NCI-H524 treated with DMSO at 0.1 percent for 48 hours (cell line): ENCODE measurements at regions not wholly inside any gene's neighbourhood (a gene's known extent, or its start where the extent isn't known, plus 50 kb on each side); places are given as distances from the start of the nearest gene placed in this dataset.

Experiments
- DNase-seq: peaks from one replicate; lab custom pipeline; 2025; lab: John Stamatoyannopoulos, UW

DNA sequence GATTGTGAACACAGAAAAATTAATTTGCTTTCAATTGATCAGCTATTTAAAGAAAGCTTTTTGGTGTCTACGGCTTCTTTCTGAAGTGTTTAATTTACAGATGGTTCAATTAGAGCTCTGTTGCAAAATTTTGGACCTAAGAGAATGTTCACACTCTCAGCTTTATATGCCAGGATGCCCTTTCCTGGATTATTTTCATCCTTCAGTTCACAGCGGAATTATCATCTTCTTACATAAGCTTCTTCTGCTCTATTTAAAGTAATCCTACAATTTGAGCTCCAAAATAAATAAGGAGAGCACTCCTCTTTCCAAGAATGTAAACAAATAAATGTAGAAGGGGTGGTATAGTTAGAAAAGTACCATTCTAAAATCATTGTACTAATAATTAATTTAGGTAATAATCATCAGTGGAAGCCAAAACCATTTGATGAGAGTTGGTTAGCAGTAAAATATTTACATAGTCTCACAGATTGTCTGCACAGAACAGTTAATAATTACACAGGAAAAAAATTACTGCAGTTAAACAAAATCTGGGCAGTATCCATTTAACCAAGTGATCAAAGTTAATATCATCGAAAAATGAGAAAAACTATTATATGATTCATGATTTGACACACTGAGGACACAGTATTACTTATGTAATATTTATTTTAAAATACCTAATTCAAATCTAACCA is 298.0 kb upstream of the TMEM229A start:
- DNase-seq = no peak

DNA sequence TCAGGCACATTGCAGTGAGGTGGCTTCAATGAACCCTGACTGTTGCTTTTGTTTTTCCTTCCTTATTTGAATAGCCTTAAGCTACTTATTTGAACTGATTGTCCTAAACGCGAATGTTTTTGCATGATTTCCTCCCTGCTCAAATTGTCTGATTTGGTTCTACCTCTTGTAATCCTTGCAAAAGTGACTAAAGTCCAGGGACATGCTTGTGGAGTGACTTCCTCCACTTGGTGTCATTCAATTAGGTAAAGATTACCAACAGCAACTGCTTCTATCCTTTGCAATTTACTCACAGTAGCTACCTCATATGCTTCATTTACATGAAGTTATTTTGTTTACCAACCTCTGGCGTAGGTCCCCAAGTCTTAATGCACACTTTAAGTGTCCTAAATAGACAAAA is 295.9 kb upstream of the TMEM229A start:
- no peak for DNase-seq

DNA sequence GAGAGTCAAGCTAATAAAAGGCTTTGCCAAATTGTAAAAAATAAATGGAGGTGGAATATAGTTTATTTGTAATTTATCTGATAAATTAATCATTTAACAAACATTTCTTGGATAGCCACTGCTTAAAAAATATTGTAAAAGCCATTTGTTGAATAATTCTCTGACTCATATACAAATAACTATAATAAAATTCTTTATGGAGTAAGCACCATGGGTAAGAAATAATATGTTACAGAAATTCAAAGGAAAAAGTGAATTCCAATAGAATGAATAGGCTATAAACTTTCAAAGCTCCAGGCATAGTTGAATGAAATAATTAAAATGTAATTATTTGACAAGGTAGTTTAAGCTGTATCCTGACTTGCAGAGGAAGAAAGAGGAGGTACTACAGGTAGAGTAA is 291.4 kb upstream of the TMEM229A start:
- DNase-seq = no peak

DNA sequence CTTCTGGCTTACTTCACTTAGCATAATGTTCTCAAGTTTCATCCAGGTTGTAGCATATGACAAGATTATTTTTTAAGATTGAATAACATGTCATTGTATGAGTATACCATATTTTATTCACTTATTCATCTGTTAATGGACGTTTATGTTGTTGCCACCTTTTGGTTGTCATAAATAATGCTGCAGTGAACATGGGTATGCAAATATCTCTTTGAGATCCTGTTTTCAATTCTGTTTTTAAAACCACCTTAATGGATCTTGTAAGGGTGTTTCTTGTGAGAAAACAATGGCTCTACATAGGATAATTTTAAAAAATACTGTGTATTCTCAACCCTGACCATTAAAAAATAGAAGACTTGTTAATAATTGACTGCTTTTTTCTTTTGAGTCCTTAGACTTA is 290.7 kb upstream of the TMEM229A start:
- DNase-seq = no peak

DNA sequence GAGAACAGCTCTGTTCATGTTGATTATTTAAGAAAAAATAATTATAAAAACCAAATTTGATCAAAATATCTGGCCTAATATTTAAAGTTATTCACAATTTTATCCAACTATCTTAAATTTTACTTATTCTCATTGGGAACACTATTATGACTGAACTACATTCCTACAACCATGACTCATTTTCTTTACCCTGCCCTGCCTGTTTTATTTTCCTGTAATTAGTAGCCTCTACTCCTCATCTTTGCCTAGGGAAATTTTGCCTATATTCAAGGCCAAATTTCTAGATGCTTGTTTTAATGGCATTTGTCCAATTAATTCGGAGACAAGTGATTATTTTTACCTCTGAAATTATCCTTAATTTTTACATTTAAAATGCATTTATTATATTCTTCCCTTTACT is 289.7 kb upstream of the TMEM229A start:
- DNase-seq = no peak

DNA sequence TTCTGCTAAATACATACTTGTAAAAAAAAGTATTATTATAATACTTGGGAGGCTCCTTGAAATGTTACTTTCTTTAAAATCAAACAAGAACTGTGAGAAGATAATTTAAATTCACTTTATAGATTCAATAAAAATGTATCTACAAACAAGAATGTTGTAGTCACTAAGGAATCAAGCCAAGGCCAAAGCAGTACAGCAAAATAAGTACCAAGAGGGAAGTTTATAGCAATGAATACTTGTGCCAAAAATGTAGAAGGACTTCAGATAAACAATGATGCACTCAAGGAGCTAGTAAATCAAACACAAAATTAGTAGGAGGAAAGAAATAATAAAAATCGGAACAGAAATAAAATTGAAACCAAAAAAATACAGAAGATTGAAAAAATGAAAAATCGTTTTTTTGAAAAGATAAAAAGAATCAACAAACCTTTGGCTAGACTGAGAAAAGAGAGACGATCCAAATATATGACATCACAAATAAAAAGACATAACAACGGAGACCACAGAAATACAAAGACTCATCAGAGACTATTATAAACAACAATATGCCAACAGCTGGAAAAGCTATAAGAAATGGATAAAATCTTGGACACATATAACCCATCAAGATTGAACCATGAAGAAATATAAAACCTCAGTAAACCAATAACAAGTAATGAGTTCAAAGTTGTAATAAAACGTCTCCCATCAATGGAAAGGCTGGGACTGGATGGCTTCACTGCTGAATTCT is 286.0 kb upstream of the TMEM229A start:
- no peak for DNase-seq

DNA sequence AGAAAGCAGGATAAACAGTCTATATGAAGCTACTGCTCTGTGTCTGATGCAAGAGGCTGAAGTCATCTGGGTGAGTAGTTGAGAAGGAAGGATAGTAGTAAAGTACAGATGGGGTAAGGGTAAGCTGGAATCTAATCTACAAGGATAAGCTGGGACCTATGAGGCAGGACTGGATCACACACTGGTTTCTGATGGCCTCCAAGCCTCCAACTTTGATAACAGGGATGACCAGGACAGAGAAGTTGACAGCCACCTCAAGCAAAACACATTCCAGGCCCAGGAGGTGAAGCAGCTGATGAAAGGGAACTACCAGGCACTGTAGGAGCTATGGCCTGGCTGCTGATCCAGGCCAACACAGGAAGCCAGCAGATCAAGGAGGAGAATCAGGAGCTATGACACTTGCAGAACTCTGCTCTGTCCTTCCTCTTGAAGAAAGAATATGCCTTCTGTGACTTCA is 278.1 kb upstream of the TMEM229A start:
- DNase-seq = no peak

DNA sequence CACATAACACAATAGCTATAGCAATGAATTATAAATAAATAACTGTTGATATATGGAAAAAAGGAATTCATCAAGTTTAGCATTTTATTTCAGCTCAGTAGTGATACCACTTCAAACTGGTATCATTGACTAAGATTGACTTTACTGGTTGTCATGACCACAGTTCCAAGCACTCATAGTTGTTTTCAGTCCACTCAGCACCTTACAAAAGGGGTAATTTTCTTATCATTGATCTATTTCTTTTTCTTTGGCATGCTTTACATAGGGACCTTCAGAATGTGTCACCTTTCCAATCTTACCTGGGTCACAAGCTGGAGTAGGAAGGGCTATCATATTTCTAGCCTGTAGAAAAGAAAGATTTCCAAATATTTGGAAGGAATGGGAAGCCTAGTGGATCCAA is 275.5 kb upstream of the TMEM229A start:
- no peak for DNase-seq

DNA sequence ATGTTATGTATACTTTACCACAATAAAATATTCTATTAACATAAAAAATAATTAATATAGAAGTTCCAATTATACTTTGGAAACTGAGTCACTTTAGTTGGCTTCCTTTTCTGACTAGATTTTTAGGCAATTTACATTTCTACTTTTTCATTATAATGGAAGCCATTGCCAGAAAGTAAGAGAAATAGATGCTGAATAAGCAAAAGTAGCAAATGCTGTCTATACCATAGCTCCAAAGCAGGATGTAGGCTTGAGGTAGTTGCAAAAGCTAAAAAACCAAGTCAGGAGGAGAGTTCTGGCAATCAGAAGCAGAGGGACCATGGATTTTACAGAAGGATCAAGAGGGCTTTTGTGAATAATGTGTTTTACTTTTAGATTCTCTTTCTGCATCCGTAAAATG is 262.4 kb upstream of the TMEM229A start:
- no peak for DNase-seq

DNA sequence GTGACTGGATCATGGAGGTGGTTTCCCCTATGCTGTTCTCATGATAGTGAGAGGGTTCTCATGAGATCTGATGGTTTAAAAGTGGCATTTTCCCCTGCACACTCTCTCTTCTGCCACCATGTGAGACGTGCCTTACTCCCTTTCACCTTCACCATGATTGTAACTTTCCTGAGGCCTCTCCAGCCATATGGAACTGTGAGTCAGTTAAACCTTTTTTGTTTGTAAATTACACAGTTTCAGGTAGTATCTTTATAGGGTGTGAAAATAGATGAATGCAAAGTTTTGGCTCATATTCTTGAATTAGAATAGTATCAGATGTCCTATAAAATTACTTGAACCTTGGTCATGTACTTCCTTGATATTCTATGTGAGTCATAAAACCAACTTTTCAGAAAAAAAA is 252.1 kb upstream of the TMEM229A start:
- DNase-seq = no peak

DNA sequence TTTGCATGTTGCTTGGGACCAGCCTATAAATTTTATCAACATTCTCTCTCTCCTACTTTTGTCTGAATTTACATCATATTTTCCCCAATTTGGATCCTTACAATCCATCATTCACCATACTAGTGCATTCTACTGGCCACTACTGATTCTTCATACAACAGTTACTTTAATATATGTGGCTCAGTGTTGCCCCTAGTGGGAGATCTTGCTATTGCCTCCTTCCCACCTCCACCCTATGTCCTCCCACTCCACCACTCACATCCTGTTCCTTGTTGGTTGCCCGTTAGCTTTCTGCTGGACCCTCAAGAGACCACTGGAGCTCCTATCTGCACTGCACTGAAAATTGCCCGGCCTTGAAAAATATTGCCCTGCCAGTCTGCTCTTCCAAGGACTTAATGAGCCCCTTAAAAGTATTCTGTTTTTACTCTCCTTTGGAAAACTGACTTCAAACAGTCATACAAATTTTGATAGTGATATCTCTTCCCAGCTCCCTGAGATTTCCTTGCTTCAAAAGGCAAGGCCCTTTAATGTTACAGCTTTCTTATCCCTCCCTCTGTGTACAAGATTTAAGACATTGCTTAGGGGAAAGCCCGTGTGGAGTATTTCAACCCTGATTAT is 243.2 kb upstream of the TMEM229A start:
- DNase-seq = no peak

DNA sequence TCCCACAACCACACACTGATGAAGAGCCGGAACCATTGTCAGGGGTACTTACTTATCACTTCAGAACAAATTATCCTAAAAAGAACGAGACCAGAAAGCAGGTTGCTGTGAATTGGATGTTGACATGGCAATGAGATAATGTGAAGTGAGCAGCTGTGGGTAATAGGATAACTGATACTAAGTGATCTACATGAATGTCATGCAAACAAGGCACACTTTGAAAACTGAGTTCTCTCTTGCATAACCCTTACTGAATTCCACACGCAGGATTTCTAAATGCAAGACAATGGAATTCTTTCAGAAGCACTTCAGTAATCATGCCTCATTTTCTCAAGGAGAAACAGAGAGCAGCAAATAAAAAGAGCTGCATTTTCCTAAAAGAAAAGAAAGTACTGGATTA is 242.5 kb upstream of the TMEM229A start:
- no peak for DNase-seq

DNA sequence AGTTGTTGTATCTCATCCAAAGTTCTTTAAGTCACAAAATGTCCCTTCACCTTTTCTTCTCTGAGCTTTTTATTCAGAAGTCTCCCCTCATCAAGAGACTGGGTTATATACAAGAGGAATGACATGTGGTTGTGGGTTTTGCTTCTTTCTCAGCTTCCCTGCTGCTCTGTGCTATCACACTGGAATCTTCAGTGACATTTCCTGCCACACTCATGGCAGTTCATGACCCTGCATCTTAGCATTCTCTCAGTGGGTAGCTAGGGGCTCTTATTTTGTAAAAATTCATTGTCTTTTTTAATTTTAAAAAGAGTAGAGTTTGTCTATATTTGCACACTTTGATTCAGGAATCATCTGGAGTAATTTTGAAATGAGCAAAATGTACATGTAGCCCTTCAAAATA is 236.9 kb upstream of the TMEM229A start:
- DNase-seq = no peak

DNA sequence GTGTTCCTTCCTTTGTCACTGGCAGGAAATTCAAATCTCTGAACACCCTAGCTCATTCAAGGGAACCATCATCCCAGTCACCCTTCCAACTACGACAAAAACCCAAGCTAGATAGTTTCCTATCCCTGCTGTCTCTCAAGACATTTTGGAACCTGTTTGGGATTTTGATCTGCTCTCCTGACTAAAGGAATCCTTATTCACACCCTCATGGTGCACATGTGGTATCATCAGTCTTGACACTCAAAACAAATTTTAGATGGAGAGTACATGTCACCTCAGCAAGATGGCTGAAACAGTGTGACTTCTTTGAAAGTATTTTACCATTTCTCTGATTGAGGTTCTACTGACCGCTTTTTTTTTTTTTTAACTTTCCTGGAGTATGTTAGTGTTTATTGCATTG is 234.3 kb upstream of the TMEM229A start:
- no peak for DNase-seq

DNA sequence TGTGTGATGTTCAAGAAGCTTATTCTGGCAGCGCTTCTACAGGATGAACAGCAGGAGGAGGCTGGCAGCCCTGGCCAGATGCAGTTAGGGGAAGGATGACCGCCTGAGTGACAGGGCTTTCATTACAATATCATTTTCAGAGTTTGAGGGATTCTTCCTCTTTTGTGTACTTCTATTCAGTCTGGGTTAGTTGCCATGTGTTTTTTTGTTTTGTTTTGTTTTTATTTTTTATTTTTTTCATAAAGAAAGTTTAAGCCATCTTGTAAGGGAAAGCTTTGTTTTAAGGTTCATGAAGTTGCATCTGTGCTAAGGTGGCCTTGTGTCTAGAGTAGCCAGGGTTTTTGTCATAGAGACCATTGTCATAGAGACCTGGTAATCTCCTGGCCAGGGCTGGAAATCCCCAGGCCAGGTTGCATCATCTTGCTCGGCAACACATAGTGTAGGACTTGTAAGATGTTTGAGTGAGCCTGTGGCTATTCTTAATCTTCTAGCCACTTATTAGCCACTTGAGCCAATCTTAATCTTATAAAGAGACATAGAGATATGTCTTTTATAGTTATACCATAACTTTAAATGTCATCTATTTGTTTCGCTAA is 230.5 kb upstream of the TMEM229A start:
- DNase-seq = peak; percentile 47

DNA sequence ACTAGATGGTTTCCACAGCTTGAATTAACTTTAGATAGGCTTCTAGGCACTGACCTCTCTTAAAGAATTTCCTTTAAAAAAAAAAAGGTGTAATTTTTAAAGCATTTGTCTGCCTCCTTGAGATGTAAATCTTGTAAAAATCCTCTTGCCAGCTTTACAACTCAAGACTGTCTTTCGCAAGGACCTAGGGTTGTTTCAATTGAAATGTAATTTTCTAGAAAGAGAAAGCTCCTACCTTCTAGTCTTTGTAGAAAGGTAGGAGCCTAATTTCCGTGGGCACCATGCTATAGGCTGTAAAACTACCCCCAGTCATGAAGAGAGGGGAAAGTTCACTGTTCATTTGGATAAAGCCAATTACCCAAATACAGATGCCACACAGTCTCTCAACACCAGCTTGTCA is 228.8 kb upstream of the TMEM229A start:
- no peak for DNase-seq

DNA sequence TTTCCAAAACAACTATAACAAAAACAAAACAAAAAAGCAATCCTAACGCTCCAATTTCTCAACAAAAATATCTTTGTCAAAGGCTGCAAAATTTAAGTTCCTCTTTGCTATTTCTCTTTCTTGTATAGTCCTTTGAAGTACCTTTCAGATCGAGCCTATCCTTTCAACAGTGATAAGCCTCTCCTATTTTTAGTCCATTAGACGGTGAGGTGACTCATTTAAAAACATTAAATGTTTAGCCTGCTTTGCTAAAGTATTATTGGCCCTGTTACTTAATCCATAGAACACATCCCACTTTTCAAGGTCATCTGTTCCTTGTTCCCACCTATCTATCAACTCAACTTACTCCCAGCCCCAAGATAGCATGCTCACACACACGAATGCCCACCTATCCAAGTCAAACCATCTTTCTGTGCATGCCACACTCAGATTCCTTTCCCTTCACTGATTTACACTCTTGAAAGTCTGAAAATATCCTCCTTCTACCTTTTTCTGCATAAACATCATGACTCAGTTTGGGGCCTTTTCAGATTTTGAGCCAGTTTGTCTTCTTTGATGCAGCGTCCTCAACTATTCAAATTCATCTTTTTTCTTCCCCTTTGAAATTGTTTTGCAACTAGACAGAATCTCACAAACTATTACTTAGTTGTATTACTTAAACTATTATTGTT is 224.9 kb upstream of the TMEM229A start:
- DNase-seq = no peak

DNA sequence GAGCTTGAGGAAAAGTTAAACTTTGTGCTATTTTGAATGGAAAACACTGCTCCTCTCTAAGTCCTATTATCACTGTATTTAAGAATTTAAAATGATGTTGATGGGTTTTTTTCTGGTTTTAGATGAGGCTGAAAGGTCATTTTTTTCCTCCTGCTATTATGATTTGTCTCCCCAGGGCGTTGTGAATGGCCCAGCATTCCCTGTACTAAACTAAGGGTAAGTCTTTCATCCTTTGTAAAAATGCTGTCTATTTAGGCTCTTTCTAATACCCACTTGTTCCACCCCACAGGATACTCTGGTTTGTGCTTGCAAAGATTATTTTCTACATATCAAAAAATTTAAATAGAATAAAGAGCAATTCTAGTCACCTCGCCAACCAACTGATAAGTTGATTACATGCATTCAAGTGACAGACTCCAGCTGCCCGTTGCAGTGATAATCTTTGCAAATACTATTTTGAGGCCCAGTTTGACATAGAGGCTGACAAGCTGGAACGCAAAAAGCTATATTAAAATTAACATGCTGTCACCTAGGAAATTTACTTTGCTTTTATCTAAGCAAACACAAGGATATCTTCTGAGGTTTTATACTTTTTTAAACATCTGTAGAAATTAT is 222.3 kb upstream of the TMEM229A start:
- no peak for DNase-seq

DNA sequence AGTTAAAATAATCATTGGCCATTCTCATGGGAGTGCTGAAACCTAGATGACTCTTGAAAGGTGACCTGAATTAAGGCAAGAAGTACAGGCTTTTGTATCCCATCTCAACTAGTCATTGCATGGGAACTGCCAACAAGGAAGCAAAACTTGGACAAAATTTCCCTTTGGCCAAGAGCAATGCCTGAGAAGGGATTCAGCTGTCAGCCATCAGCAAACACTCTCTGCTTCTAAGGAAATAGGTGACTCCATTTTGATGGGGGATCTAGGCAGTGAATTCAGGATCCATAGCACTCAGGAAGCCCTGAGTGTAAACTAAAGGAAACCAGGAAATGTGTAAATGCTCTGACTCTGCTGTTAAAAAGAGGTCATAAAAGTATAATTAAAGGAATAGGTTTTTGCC is 221.5 kb upstream of the TMEM229A start:
- DNase-seq = no peak

DNA sequence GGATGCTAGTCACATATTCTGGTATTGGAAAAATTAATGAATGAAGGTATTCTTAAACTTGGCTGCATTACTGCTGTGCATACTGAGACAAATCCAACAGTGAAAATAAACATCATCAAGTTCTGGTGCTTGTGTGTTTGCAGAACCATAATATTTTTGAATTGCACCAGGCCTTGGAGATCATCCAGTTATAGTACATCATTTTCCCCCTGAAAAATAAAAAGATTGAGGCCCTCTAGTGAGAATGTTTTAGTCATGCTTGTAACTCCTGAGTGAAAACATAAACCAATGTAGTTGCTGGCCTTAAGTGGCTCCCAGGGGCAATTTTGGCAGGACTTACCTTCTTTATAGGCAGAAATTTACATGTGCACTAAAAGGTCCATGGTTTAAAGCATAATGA is 218.8 kb upstream of the TMEM229A start:
- DNase-seq = no peak

DNA sequence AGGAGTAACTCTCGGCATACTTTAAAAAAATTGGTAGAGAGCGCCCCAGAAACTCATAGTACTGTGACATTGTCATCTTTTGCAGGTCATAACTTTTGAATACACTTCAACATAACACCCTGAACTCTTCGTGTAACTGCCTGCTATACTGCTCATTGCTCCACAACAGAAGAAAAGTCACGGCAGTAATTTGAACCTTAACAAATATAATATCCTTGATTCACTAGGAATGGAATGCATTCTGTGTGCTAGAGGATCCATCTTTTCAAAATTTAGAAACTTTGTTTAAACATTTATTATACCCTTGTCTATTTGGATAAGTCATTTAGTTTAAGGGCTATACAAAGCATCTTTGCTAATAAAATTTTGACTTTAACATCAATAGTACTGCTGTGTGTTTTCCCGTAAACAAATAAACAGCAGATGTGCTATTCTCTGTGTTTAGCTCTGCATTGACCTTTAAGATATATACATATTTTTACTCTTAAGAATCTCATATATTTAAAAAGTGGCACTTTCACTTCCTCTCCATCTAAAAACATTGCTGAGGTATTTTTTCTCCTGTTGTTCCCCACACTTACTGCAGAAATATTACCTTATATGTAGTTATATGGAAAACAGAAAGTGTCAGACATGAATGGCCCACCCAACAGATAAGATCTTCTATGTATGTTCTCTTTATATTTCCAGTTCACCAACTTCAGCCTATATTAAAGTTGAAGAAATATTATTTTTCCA is 217.6 kb upstream of the TMEM229A start:
- no peak for DNase-seq
